Dendritic cell treated with granulocyte-macrophage colony-stimulating factor and Interleukin-4, amounts not matched to agents 40 ng/mL and 50 ng/mL, for 4 days (primary cell): ENCODE measurements at regions not wholly inside any gene's neighbourhood (a gene's known extent, or its start where the extent isn't known, plus 50 kb on each side); places are given as distances from the start of the nearest gene placed in this dataset.
"Not testable (repeated sequence)": the region's sequence is repeated elsewhere in the genome, so short reads cannot be mapped to it uniquely, and the experiment has no call there.

Experiments
- H3K27ac Mint-ChIP-seq: one replicate; pipeline ENCODE4 v1.8.0; 2022; ENCODE audit warnings: mild to moderate bottlenecking, mixed read lengths
- H3K27me3 Mint-ChIP-seq: one replicate; pipeline ENCODE4 v1.8.0; 2022; ENCODE audit warnings: mild to moderate bottlenecking, mixed read lengths
- H3K36me3 Mint-ChIP-seq: one replicate; pipeline ENCODE4 v1.8.0; 2022; ENCODE audit warnings: low read depth, mixed read lengths
- H3K4me1 Mint-ChIP-seq: one replicate; pipeline ENCODE4 v1.8.0; 2022; ENCODE audit warnings: low read depth, mixed read lengths
- H3K4me3 Mint-ChIP-seq: one replicate; pipeline ENCODE4 v1.8.0; 2022; ENCODE audit warnings: mild to moderate bottlenecking, moderate library complexity, mixed read lengths
- H3K9me3 Mint-ChIP-seq: one replicate; pipeline ENCODE4 v1.8.0; 2022; ENCODE audit warnings: mixed read lengths
- intact Hi-C: fragments of 100-400 bp; cut with micrococcal nuclease; formaldehyde crosslinking; loops from one replicate; pipeline ENCODE4 v1.15.0; 2022

- no peaks in the 10 kb centered on the region for H3K36me3 Mint-ChIP-seq
- no peak overlapping the region for H3K4me3 Mint-ChIP-seq
- intact Hi-C loops: no loop called here
Observed at GRCh38 chr6:145092554-145092953, 642.8 kb downstream of the EPM2A start.

DNA sequence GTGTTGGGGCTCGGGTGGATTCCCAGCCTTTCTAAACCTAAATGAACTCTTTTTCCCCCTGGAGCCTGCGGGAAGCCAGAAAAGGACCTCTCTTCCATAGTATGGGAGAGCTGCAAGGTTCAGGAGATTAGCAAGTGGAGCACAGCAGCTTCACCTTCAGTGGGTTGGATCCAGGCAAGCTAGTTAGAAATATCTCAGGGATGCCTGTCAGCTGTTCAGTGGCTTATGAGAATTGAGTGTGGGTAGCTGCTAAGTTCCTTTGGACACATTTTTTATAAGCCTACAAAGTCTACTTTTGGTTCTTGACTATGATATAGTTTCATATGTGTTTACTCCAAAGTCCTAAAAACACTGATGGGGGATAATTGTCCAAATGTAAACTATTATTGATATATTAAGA, 642.1 kb downstream of the EPM2A start:
- no peak overlapping the region for H3K27ac Mint-ChIP-seq
- no peaks in the 10 kb centered on the region for H3K4me1 Mint-ChIP-seq
- peaks cover 29% of the 10 kb centered on the region for H3K9me3 Mint-ChIP-seq
- no peaks in the 10 kb centered on the region for H3K36me3 Mint-ChIP-seq
- H3K27me3 Mint-ChIP-seq: no peaks in the 10 kb centered on the region
- no peak overlapping the region for H3K4me3 Mint-ChIP-seq
- intact Hi-C loops: no loop called here

More at GRCh38 chr6:145092554-145092953, 642.8 kb downstream of the EPM2A start:
- no peaks in the 10 kb centered on the region for H3K4me1 Mint-ChIP-seq
- peaks cover 22% of the 10 kb centered on the region for H3K9me3 Mint-ChIP-seq
- no peaks in the 10 kb centered on the region for H3K27me3 Mint-ChIP-seq
- H3K27ac Mint-ChIP-seq: no peak overlapping the region

- no peak overlapping the region for H3K4me3 Mint-ChIP-seq
- H3K9me3 Mint-ChIP-seq: peaks cover 43% of the 10 kb centered on the region
- H3K36me3 Mint-ChIP-seq: no peaks in the 10 kb centered on the region
- H3K27me3 Mint-ChIP-seq: no peaks in the 10 kb centered on the region
- H3K27ac Mint-ChIP-seq: no peak overlapping the region
- intact Hi-C loops: no loop called here
- no peaks in the 10 kb centered on the region for H3K4me1 Mint-ChIP-seq
Observed at GRCh38 chr6:145096846-145097245, 638.5 kb downstream of the EPM2A start.

GRCh38 chr6:145098127-145098526, 637.2 kb downstream of the EPM2A start:
- H3K27me3 Mint-ChIP-seq, H3K4me1 Mint-ChIP-seq, intact Hi-C loops, H3K4me3 Mint-ChIP-seq, H3K27ac Mint-ChIP-seq, H3K36me3 Mint-ChIP-seq: not testable (repeated sequence)
- H3K9me3 Mint-ChIP-seq: peaks cover 43% of the 10 kb centered on the region

- intact Hi-C loops: no loop called here
- H3K4me3 Mint-ChIP-seq: no peak overlapping the region
- peaks cover 43% of the 10 kb centered on the region for H3K9me3 Mint-ChIP-seq
- H3K27me3 Mint-ChIP-seq: no peaks in the 10 kb centered on the region
- H3K4me1 Mint-ChIP-seq: no peaks in the 10 kb centered on the region
- no peaks in the 10 kb centered on the region for H3K36me3 Mint-ChIP-seq
- H3K27ac Mint-ChIP-seq: no peak overlapping the region
Observed at GRCh38 chr6:145099713-145100112, 635.6 kb downstream of the EPM2A start.

DNA sequence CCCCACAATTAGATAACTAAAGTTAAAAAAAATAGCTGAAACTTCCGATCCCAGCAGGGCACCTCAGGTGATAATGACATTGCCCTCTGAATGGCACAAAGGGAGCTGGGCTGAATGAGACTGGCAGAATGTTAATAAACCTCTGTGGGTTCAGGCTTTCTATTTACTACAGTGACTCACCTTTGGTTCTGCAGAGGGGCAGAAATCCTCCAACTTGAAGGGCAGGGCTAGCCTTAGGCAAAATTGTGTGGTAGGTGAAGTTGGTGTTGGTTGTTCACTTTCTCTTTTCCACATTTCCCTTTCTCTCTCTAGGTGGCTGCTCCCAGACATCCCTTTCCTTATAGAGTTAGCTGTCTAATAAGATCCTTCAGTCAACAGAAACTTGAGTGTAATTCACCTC, 625.2 kb downstream of the EPM2A start:
- Mint-ChIP-seq H3K4me3 (no peak overlapping the region), H3K27me3 (no peaks in the 10 kb centered on the region)

DNA sequence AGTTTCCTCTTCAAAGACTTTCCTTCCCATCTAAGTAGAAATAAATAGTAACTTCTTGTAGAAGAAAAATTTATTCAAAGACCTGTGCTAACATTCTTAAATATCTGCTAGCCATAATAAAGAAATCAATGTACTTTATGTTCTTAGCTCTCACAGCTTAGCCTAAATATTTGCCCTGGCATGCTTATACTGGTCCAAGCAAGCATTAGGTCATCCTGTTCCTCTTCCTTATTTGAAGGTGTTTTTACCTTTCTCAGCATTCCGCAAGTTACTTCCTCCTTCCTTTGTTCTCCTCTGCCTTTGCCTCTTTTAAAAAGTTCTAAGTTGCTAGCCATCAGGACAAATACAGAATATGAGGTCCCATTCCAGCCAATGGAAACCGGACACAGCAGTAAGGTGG, 623.9 kb downstream of the EPM2A start:
- peaks cover 20% of the 10 kb centered on the region for H3K9me3 Mint-ChIP-seq
- H3K4me3 Mint-ChIP-seq, H3K36me3 Mint-ChIP-seq, H3K27ac Mint-ChIP-seq, H3K27me3 Mint-ChIP-seq, H3K4me1 Mint-ChIP-seq, intact Hi-C loops: not testable (repeated sequence)

More for the DNA sequence above, 625.2 kb downstream of the EPM2A start:
- Mint-ChIP-seq H3K27ac (no peak overlapping the region), H3K36me3 (no peaks in the 10 kb centered on the region), H3K4me1 (no peaks in the 10 kb centered on the region), H3K9me3 (peaks cover 23% of the 10 kb centered on the region)
- intact Hi-C loops: no loop called here

GRCh38 chr6:145112711-145113148, 622.6 kb downstream of the EPM2A start:
- H3K27me3 Mint-ChIP-seq: no peaks in the 10 kb centered on the region
- peaks cover 7% of the 10 kb centered on the region for H3K9me3 Mint-ChIP-seq
- no peaks in the 10 kb centered on the region for H3K4me1 Mint-ChIP-seq
- intact Hi-C loops: no loop called here
- H3K4me3 Mint-ChIP-seq: no peak overlapping the region
- no peak overlapping the region for H3K27ac Mint-ChIP-seq
- no peaks in the 10 kb centered on the region for H3K36me3 Mint-ChIP-seq

DNA sequence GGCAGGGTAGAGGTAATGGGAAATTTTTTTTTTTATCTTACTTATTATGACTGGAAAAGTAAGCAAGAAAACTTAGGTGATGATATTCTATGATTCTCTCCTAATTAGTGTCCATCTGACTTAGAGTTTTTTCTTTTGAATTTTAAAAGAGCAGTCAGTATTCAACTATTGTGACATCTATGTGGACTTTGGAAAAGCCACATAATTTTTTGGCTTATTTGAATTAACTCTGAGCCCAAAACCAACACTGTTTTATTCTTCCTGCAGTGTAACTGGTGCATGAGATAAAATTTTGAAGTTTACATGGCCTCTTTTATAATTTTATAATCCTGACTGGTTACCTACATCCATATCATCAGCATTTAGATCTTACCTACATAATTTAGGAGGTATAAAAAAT, 619.7 kb downstream of the EPM2A start:
- no peak overlapping the region for H3K4me3 Mint-ChIP-seq
- no peaks in the 10 kb centered on the region for H3K4me1 Mint-ChIP-seq
- no peaks in the 10 kb centered on the region for H3K27me3 Mint-ChIP-seq
- no peaks in the 10 kb centered on the region for H3K9me3 Mint-ChIP-seq
- H3K27ac Mint-ChIP-seq: no peak overlapping the region
- H3K36me3 Mint-ChIP-seq: no peaks in the 10 kb centered on the region
- intact Hi-C loops: no loop called here

DNA sequence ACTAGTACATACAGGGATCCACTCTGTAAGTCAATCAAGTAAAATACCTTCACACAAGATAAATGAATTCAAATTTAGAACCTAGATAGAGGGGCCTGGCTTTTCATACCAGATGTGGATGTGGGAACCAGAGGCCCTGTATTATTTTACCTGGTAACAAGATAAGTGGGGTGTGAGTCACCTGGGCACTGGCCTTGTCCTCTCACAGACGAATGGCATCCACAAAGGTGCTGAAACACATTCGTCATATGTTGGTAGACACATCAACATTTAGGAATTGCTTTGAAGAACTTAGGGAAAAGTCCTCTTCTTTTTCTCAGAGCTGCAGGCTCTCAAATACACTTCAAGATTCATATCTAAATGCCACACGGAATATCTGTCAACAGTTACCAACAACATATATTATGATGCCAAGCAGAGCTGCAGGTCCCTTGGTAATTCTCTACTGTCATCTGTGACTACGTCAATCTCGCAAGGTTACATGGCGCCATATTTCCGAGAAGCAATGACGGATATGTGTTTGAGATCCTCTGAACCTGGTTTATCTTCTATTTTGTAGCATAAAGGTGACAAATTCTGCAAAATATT, 618.6 kb downstream of the EPM2A start:
- no peaks in the 10 kb centered on the region for H3K9me3 Mint-ChIP-seq
- intact Hi-C loops: no loop called here
- H3K4me3 Mint-ChIP-seq: no peak overlapping the region
- H3K36me3 Mint-ChIP-seq: no peaks in the 10 kb centered on the region
- H3K27ac Mint-ChIP-seq: no peak overlapping the region
- H3K27me3 Mint-ChIP-seq: no peaks in the 10 kb centered on the region
- H3K4me1 Mint-ChIP-seq: no peaks in the 10 kb centered on the region

DNA sequence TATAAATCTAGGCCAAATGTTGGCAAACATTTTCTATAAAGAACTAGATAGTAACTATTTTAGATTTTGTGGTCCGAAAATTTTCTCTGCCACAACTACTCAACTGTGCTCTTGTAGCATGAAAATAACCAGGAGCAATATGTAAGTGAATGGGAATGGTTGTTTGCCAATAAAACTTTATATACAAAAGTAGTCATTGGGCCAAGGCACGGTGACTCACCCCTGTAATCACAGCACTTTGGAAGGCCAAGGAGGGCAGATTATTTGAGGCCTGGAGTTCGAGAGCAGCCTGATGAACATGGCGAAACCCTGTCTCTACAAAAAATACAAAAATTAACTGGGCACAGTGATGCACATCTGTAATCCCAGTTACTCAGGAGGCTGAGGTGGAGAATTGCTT, 617.1 kb downstream of the EPM2A start:
- Mint-ChIP-seq H3K4me3 (no peak overlapping the region), H3K4me1 (no peaks in the 10 kb centered on the region), H3K9me3 (no peaks in the 10 kb centered on the region), H3K27me3 (no peaks in the 10 kb centered on the region), H3K27ac (no peak overlapping the region), H3K36me3 (no peaks in the 10 kb centered on the region)
- intact Hi-C loops: no loop called here

DNA sequence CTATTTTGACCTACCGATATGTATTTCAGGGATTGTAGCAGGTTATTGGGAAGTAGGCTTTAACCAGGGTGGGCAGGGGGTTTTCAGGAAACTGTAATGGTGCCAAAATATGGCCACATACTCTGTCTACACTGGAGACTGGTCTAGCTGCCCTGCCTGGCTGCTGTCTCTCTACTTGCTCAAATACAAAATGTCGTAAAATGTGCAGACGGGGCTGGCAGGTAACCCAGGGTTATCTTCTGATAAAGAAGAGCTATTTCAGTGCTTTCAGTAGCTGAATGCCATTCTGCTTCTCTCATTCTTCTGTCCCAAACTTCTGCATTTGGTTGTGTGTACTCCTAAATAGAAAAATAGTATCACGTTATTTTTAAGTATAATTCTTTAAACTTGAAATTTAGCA, 616.2 kb downstream of the EPM2A start:
- Mint-ChIP-seq H3K4me1 (no peaks in the 10 kb centered on the region), H3K27me3 (no peaks in the 10 kb centered on the region), H3K4me3 (no peak overlapping the region), H3K27ac (no peak overlapping the region), H3K9me3 (no peaks in the 10 kb centered on the region), H3K36me3 (no peaks in the 10 kb centered on the region)
- intact Hi-C loops: no loop called here

DNA sequence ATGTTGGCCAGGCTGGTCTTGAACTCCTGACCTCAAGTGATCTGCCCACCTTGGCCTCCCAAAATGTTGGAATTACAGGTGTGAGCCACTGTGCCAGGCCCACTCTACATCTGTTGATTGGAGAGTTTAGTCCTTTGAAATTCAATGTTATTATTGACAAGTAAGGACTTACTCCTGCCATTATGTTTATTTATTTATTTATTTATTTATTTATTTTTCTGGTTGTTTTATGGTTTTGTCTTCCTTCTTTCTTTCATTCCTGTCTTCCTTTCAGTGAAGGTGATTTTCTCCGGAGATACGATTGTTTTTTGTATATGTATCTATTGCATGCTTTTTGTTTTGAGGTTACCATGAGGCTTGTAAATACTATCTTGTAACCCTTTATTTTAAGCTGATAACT, 602.6 kb downstream of the EPM2A start:
- Mint-ChIP-seq H3K4me3 (no peak overlapping the region), H3K4me1 (no peaks in the 10 kb centered on the region), H3K9me3 (no peaks in the 10 kb centered on the region), H3K36me3 (no peaks in the 10 kb centered on the region), H3K27me3 (peaks cover 1% of the 10 kb centered on the region), H3K27ac (no peak overlapping the region)
- intact Hi-C loops: no loop called here

- intact Hi-C loops: no loop called here
- Mint-ChIP-seq H3K27me3 (peaks cover 1% of the 10 kb centered on the region), H3K27ac (no peak overlapping the region), H3K4me3 (no peak overlapping the region), H3K4me1 (no peaks in the 10 kb centered on the region), H3K9me3 (no peaks in the 10 kb centered on the region), H3K36me3 (no peaks in the 10 kb centered on the region)
Observed at GRCh38 chr6:145135702-145136101, 599.6 kb downstream of the EPM2A start.

DNA sequence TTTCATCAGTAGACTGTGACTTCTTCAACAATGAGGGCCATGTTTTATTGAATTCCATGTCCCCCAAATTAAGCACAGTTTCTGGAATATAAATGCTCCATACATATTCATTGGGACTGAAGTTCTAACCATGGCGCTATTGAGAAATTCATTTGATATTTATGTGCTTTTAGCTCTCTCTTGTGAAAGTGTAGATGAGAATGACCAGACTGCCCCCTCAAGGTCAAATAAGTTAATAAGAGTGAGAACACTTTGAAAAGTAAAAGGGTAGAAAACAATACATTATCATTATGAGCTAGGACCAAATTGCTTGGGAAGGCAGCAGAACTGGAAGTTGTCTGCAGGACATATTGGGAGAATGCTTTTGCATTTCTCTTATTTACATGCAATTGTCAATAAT, 597.9 kb downstream of the EPM2A start:
- intact Hi-C loops: no loop called here
- peaks cover 1% of the 10 kb centered on the region for H3K27me3 Mint-ChIP-seq

More for the DNA sequence above, 597.9 kb downstream of the EPM2A start:
- Mint-ChIP-seq H3K4me3 (no peak overlapping the region), H3K4me1 (no peaks in the 10 kb centered on the region), H3K27ac (no peak overlapping the region), H3K36me3 (no peaks in the 10 kb centered on the region), H3K9me3 (no peaks in the 10 kb centered on the region)
